H1 (cell line): ENCODE measurements at regions not wholly inside any gene's neighbourhood (a gene's known extent, or its start where the extent isn't known, plus 50 kb on each side); places are given as distances from the start of the nearest gene placed in this dataset.

Source experiments
- CTCF ChIA-PET: fragments of 300-600 bp; sonication (Branson Sonifier 250); formaldehyde crosslinking; loops from one replicate; lab custom pipeline; 2021; ENCODE audit not compliant: partially characterized antibody; lab: Charles Lee
- POLR2A ChIA-PET: fragments of 300-600 bp; sonication (Branson Sonifier 250); formaldehyde crosslinking; loops from one replicate; lab custom pipeline; 2021; ENCODE audit warnings: inconsistent platforms; ENCODE audit not compliant: partially characterized antibody; lab: Charles Lee
- DNase-seq, 2 experiments: peaks; one replicate each; pipeline versions ENCODE4 v3.0.0 to v3.0.0-alpha.2; 2010 to 2022; ENCODE audit warnings: low spot score in 2 of 2, low read depth in 1 of 2, mixed read lengths in 1 of 2
- FAIRE-seq: peaks from 2 replicates; lab custom pipeline; 2011; peaks lifted over from hg19 to GRCh38; lab: Jason Lieb, UNC
- H2AFZ ChIP-seq: 2 replicates; pipeline ENCODE4 v1.8.1; 2012; ENCODE audit warnings: low read length, inconsistent platforms
- H2AK5ac ChIP-seq: 2 replicates; pipeline ENCODE4 v1.6.1; 2013; ENCODE audit warnings: low read depth, low read length
- H2BK120ac ChIP-seq: replicated peaks from 2 replicates; pipeline ENCODE3; 2013; ENCODE audit warnings: low read depth, low read length, inconsistent platforms
- H2BK12ac ChIP-seq: 2 replicates; pipeline ENCODE4 v1.6.1; 2013; ENCODE audit warnings: low read depth, low read length
- H2BK15ac ChIP-seq: 2 replicates; pipeline ENCODE4 v1.6.1; 2013; ENCODE audit warnings: low read length
- H2BK20ac ChIP-seq: 2 replicates; pipeline ENCODE4 v1.6.1; 2013; ENCODE audit warnings: low read length
- H2BK5ac ChIP-seq: 2 replicates; pipeline ENCODE4 v1.6.1; 2013; ENCODE audit warnings: low read depth, low read length
- H3K14ac ChIP-seq: 2 replicates; pipeline ENCODE4 v1.6.1; 2013; ENCODE audit warnings: inconsistent platforms; ENCODE audit not compliant: insufficient read length
- H3K18ac ChIP-seq: 2 replicates; pipeline ENCODE4 v1.6.1; 2013; ENCODE audit warnings: low read length; ENCODE audit errors: extremely low read depth
- H3K23ac ChIP-seq: 2 replicates; pipeline ENCODE4 v1.6.1; 2013; ENCODE audit warnings: inconsistent platforms; ENCODE audit not compliant: insufficient read length
- H3K23me2 ChIP-seq: 2 replicates; pipeline ENCODE4 v1.6.1; 2013; ENCODE audit warnings: low read depth, low read length
- H3K27ac ChIP-seq: 2 replicates; pipeline ENCODE4 v1.6.1; 2011; ENCODE audit warnings: low read depth, low read length, inconsistent platforms
- H3K27me3 ChIP-seq, 4 experiments: replicated peaks in 1 of 4; 1 replicate in 1 of 4; 2 replicates in 3 of 4; pipeline versions ENCODE4 v1.6.1 to v1.8.1; 2011 to 2013; ENCODE audit warnings: low read length in 3 of 4, mild to moderate bottlenecking in 3 of 4, inconsistent platforms in 2 of 4, mixed read lengths in 2 of 4, moderate library complexity in 1 of 4; ENCODE audit not compliant: control insufficient read depth in 3 of 4, insufficient read depth in 3 of 4; ENCODE audit errors: extremely low read depth in 1 of 4
- H3K36me3 ChIP-seq, 4 experiments: 2 replicates each; pipeline versions ENCODE4 v1.6.1 to v1.8.1; 2011 to 2013; ENCODE audit warnings: mild to moderate bottlenecking in 4 of 4, low read length in 3 of 4, moderate library complexity in 2 of 4, control low read depth in 1 of 4, inconsistent platforms in 1 of 4; ENCODE audit not compliant: insufficient read depth in 4 of 4, control insufficient read depth in 2 of 4
- H3K4ac ChIP-seq: replicated peaks from 2 replicates; pipeline ENCODE3; 2013; ENCODE audit warnings: low read length, low read depth, mixed read lengths, inconsistent platforms; ENCODE audit not compliant: insufficient read length
- H3K4me1 ChIP-seq, 4 experiments: replicated peaks in 1 of 4; 1 replicate in 1 of 4; 2 replicates in 3 of 4; pipeline versions ENCODE4 v1.6.1 to v1.8.1; 2011 to 2013; ENCODE audit warnings: low read length in 3 of 4, inconsistent platforms in 2 of 4, mixed read lengths in 1 of 4; ENCODE audit not compliant: insufficient read depth in 4 of 4, control insufficient read depth in 3 of 4
- H3K4me2 ChIP-seq, 2 experiments: 2 replicates each; pipeline versions ENCODE4 v1.6.1 to v1.8.1; 2011 to 2013; ENCODE audit warnings: low read depth in 2 of 2, low read length in 2 of 2, control low read depth in 1 of 2, inconsistent platforms in 1 of 2, mild to moderate bottlenecking in 1 of 2; ENCODE audit not compliant: insufficient read depth in 1 of 2
- H3K4me3 ChIP-seq, 4 experiments: fragments of 200-600, 300-600 bp in 1 of 4; sonication (generic), shearing (Covaris generic), sonication (Bioruptor Twin) in 1 of 4; 2 replicates each; pipeline versions ENCODE4 v1.5.1 to v1.8.1; 2011 to 2016; ENCODE audit warnings: low read length in 4 of 4, low read depth in 3 of 4, control low read depth in 2 of 4, inconsistent platforms in 2 of 4, mild to moderate bottlenecking in 2 of 4, mixed read lengths in 1 of 4, moderate library complexity in 1 of 4; ENCODE audit not compliant: insufficient read depth in 2 of 4; ENCODE audit errors: extremely low read depth in 1 of 4
- H3K56ac ChIP-seq: replicated peaks from 2 replicates; pipeline ENCODE3; 2013; ENCODE audit warnings: low read depth, mild to moderate bottlenecking, mixed read lengths, low read length, inconsistent platforms; ENCODE audit not compliant: insufficient read length
- H3K79me1 ChIP-seq: 2 replicates; pipeline ENCODE4 v1.6.1; 2013; ENCODE audit warnings: low read depth, low read length, control low read depth
- H3K79me2 ChIP-seq, 2 experiments: 2 replicates each; pipeline versions ENCODE4 v1.6.1 to v1.8.1; 2012 to 2013; ENCODE audit warnings: low read length in 2 of 2, mild to moderate bottlenecking in 2 of 2, inconsistent platforms in 1 of 2; ENCODE audit not compliant: insufficient read depth in 2 of 2, control insufficient read depth in 1 of 2
- H3K9ac ChIP-seq, 4 experiments: replicated peaks in 1 of 4; 1 replicate in 1 of 4; 2 replicates in 3 of 4; pipeline versions ENCODE4 v1.6.1 to v1.8.1; 2011 to 2013; ENCODE audit warnings: low read depth in 3 of 4, low read length in 3 of 4, control low read depth in 2 of 4, mild to moderate bottlenecking in 2 of 4, moderate library complexity in 2 of 4, inconsistent platforms in 1 of 4; ENCODE audit errors: extremely low read depth in 1 of 4
- H3K9me3 ChIP-seq, 2 experiments: 2 replicates each; pipeline versions ENCODE4 v1.6.1 to v1.8.1; 2012 to 2013; ENCODE audit warnings: mild to moderate bottlenecking in 2 of 2, moderate library complexity in 2 of 2, control low read depth in 1 of 2, inconsistent platforms in 1 of 2, low read depth in 1 of 2, low read length in 1 of 2, mixed read lengths in 1 of 2; ENCODE audit not compliant: insufficient read depth in 2 of 2
- H4K20me1 ChIP-seq, 2 experiments: replicated peaks in 1 of 2; 2 replicates each; pipeline versions ENCODE3 to v1.8.1; 2011 to 2013; ENCODE audit warnings: inconsistent platforms in 2 of 2, low read length in 2 of 2, mild to moderate bottlenecking in 1 of 2; ENCODE audit not compliant: insufficient read depth in 2 of 2, control insufficient read depth in 1 of 2
- H4K5ac ChIP-seq: 2 replicates; pipeline ENCODE4 v1.6.1; 2013; ENCODE audit warnings: low read length, low read depth, mixed read lengths, inconsistent platforms; ENCODE audit not compliant: insufficient read length
- H4K8ac ChIP-seq: 2 replicates; pipeline ENCODE4 v1.8.0; 2013; ENCODE audit warnings: mild to moderate bottlenecking, moderate library complexity, low read length, inconsistent platforms; ENCODE audit not compliant: insufficient read depth; ENCODE audit errors: extremely low read depth
- H4K91ac ChIP-seq: replicated peaks from 2 replicates; pipeline ENCODE3; 2013; ENCODE audit warnings: low read length, mixed read lengths, inconsistent platforms; ENCODE audit not compliant: insufficient read length
- CHD1 ChIP-seq: IDR thresholded peaks from 2 replicates; pipeline ENCODE4 v1.6.1; 2012; ENCODE audit warnings: low read depth, low read length, improper control_type of control experiment
- GTF2F1 ChIP-seq: IDR thresholded peaks from 2 replicates; pipeline ENCODE4 v1.6.1; 2012; ENCODE audit warnings: low read depth, low read length, improper control_type of control experiment, borderline replicate concordance
- MAX ChIP-seq: IDR thresholded peaks from 2 replicates; pipeline ENCODE4 v1.6.1; 2012; ENCODE audit warnings: inconsistent platforms
- RXRA ChIP-seq: IDR thresholded peaks from 2 replicates; pipeline ENCODE4 v1.6.1; 2011; ENCODE audit warnings: low read depth, mild to moderate bottlenecking, low read length, moderate library complexity; ENCODE audit not compliant: insufficient read depth
- TF ChIP-seq, protein P1 (sequence below): IDR thresholded peaks from 2 replicates; pipeline ENCODE4 v1.6.1; 2011; ENCODE audit warnings: low read length, improper control_type of control experiment

DNA sequence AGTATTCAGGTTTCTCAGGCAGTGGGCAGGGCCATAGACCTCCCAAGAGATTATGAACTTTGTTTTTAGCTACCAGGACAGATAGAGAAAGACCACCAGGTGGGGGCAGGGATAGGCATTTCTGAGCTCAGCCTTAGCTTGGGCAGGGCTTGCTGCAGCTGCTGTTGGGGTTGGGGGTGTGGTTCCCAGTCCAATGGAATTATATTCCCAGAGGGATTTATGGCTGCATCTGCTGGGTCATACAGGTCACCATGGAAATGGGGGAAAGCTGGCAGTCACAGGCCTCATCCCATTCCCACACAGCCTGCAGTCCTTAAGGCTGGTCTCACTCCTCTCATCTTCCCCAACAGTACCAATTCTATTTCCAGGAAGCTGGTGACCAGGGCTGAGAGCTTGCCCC is 144.6 kb upstream of the ZPLD1 start:
- Histone ChIP-seq H3K56ac (no peak overlapping the region), H4K5ac (no peak overlapping the region), H2BK120ac (no peak overlapping the region), H3K79me2 (no peaks in the 10 kb centered on the region), H2BK20ac (no peak overlapping the region), H2AK5ac (no peak overlapping the region), H3K4me2 (no peak overlapping the region), H2BK12ac (no peak overlapping the region), H4K20me1 (no peaks in the 10 kb centered on the region), H2BK15ac (no peak overlapping the region), H2AFZ (no peak overlapping the region), H3K79me1 (no peaks in the 10 kb centered on the region), H3K23me2 (no peaks in the 10 kb centered on the region), H3K27ac (no peak overlapping the region), H4K8ac (no peak overlapping the region), H3K36me3 (no peaks in the 10 kb centered on the region), H3K23ac (no peak overlapping the region), H3K4me3 (no peak overlapping the region), H3K4ac (no peak overlapping the region), H3K9ac (no peak overlapping the region), H3K9me3 (peaks cover 0 to 3% of the 10 kb centered on the region in 2 experiments; a peak in 1 of 4 replicates), H2BK5ac (no peak overlapping the region; the same call in 1 of the 2 replicates), H3K4me1 (no peaks in the 10 kb centered on the region), H4K91ac (no peak overlapping the region), H3K27me3 (no peaks in the 10 kb centered on the region), H3K18ac (no peak overlapping the region), H3K14ac (no peak overlapping the region)
- FAIRE-seq, result no peak
- DNase-seq, result no peak
- TF ChIP-seq, protein P1, sequence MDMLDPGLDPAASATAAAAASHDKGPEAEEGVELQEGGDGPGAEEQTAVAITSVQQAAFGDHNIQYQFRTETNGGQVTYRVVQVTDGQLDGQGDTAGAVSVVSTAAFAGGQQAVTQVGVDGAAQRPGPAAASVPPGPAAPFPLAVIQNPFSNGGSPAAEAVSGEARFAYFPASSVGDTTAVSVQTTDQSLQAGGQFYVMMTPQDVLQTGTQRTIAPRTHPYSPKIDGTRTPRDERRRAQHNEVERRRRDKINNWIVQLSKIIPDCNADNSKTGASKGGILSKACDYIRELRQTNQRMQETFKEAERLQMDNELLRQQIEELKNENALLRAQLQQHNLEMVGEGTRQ, result no peak
- no peak for TF ChIP-seq RXRA
- no peak for TF ChIP-seq GTF2F1
- no peak for TF ChIP-seq MAX
- no peak for TF ChIP-seq CHD1
- POLR2A ChIA-PET, result no interaction called here
- CTCF ChIA-PET, result interaction anchor here (0.8 kb wide), 1 partner anchor 16 kb away, joined by 3 read pairs; no protein-coding TSS in a partner anchor
